ENCODE measurements at regions not wholly inside any gene's neighbourhood (a gene's known extent, or its start where the extent isn't known, plus 50 kb on each side); places are given as distances from the start of the nearest gene placed in this dataset.
"Not testable (repeated sequence)": the region's sequence is repeated elsewhere in the genome, so short reads cannot be mapped to it uniquely, and the experiment has no call there.

- no peak for DNase-seq
Measured at GRCh38 chr5:117587111-117587510, 1012.5 kb upstream of the SEMA6A start.

DNA sequence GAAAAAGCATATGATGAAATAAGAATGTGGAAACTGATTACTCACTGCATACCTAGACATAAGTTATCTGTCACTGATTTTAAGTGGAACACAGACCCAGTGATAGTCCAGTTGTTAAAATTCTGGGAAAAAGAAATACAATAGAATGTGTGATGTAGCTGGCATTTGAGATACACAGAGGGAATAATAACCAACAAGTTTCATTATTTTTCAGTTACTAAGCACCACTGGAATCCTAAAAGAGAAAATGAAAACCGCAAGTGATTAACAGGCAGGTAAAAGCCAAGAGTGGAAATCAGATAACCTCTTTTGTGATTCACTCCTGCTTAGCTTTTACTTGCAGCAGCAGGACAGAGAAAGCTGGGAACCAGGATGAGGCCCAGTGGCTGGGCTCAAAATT lies 994.0 kb upstream of the SEMA6A start:
- DNase-seq, result no peak

GRCh38 chr5:117568126-117568525 lies 993.5 kb upstream of the SEMA6A start:
- DNase-seq, result no peak

GRCh38 chr5:117562647-117563046 lies 988.0 kb upstream of the SEMA6A start:
- no peak for DNase-seq

GRCh38 chr5:117561531-117561930 lies 986.9 kb upstream of the SEMA6A start:
- DNase-seq, result no peak

- DNase-seq, result no peak
Measured at GRCh38 chr5:117559005-117559844, 984.6 kb upstream of the SEMA6A start.

- no peak for DNase-seq
Measured at GRCh38 chr5:117551236-117551635, 976.6 kb upstream of the SEMA6A start.

DNA sequence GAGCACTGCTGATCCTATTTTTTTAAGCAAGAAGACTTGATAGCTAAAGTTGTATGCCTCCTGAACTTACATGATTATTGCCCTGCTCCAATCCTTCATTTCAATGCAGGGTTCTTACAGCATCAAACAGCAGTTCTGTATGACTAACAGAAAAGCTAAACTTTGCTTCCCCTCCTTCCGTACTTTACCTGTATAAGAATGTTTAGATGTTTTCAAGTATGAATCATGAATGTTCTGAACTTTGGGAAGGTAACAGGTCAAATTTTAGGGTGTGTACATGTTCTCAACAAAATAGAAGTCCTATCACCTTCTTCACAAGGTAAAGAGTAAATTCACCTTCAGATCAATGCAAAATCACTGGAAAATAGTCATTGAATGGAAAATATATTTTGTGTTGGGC lies 972.6 kb upstream of the SEMA6A start:
- no peak for DNase-seq

GRCh38 chr5:117539692-117540091 lies 965.1 kb upstream of the SEMA6A start:
- DNase-seq, result no peak

DNA sequence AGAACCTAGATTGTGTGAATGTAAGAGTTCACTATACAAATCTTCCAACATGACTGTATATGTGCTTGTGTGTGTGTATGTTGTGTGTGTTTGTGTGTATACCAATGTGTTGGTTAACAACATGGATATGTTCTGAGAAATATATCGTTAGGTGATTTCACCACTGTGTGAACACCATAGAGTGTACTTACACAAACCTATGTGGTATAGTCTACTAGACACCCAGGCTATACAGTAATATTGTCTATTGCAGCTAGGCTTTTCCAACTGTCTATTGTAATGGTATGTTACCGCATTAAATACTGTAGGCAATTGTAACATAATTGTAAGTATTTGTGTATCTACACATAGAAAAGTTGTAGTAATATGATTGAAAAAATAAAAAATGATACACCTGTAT lies 959.2 kb upstream of the SEMA6A start:
- DNase-seq, result no peak

DNA sequence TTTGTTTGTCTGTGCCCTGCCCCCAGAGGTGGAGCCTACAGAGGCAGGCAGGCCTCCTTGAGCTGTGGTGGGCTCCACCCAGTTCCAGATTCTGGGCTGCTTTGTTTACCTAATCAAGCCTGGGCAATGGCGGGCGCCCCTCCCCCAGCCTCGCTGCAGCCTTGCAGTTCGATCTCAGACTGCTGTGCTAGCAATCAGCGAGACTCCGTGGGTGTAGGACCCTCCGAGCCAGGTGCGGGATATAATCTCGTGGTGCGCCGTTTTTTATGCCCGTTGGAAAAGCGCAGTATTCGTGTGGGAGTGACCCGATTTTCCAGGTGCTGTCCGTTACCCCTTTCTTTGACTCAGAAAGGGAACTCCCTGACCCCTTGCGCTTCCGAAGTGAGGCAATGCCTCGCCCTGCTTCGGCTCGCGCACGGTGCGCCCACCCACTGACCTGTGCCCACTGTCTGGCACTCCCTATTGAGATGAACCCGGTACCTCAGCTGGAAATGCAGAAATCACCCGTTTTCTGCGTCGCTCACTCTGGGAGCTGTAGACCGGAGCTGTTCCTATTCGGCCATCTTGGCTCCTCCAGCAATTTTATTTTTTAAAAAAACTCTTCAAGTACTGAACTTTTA lies 958.5 kb upstream of the SEMA6A start:
- not testable (repeated sequence) for DNase-seq

DNA sequence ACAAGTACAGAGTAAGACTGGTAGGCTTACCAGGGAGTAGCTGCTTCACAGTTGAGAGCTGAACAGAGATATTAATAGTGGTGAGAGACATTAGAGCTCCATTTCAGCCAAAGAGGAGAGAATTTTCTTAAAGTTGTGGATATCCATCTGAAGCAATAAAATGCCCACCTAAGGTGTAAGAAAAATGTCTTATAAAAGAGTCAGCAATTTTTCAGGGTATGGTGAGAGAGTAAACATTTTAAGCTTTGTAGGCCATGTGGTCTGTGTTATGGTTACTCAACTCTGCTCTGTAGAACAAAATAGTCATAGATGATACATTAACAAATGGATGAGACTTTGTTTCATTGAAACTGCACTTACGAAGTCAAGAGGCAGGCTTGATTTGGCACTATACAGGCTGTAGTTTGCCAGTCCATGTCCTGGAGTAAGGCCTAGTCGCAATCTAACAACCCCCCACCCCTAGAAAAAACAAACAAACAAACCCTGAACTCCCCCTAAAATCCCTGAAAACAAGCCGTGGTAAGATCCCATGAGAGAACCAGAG lies 945.4 kb upstream of the SEMA6A start:
- no peak for DNase-seq

GRCh38 chr5:117504305-117504704 lies 929.7 kb upstream of the SEMA6A start:
- no peak for DNase-seq

DNA sequence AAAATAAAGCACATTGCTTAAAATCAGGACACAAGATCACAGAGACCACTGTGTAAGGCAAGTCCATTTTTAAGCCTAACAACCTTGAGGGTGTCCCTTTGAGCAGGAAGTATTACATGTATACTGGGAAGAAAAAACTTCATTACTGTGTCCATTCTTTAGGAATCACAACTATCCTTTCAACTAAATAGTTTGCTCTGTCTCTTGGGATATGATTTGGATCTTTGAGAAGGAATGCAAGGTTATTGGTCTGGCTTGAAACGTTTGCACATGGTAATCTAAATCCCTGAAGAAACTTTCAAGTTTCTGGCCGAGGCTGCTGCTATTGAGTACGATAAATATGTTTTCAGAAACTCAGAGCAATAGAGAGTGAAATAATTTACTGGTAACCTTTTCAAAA lies 923.0 kb upstream of the SEMA6A start:
- DNase-seq, result no peak

DNA sequence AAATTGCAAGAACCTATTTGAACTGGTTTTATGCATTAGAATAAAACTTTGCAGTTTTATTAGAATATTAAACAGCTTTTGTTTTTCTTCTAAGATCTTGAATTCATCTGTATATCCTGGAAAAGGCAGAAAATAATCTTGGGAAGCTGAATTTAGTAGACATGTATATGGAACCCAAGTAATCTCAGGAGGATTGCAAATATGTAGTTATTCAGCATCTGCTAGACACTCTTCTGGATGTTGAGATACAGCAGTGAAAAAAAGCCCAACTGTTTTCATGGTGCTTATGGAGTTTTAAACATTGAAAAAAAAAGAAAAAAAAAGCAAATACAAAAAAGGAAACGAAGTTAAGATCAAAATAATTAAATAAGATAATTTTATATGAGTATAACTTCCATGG lies 922.2 kb upstream of the SEMA6A start:
- no peak for DNase-seq

- no peak for DNase-seq
Measured at GRCh38 chr5:117494188-117494587, 919.6 kb upstream of the SEMA6A start.

DNA sequence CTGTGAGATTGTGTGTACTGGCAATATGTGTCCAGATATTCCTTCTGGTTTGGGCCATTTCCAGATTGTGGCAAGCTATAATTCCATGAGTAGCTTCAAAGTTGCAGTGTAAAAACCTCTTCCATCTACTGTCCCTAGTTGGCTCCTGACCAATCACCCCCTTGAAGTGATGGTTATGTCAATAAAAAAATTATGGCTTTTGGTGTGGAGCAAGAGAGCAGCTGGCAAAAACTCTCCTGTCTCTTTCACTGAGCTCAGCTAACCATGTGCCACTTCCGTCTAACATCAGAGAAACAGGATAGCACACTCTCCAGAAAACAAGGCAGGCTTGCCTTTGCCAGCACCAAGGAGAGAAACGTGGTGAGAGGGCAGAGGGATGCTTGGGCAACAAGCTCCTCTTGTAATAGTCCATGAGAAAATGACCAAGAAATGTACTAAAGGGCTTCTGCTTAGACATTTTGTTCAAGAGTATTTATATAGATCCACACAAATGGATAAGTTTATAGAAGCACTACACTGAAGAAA lies 914.4 kb upstream of the SEMA6A start:
- no peak for DNase-seq

DNA sequence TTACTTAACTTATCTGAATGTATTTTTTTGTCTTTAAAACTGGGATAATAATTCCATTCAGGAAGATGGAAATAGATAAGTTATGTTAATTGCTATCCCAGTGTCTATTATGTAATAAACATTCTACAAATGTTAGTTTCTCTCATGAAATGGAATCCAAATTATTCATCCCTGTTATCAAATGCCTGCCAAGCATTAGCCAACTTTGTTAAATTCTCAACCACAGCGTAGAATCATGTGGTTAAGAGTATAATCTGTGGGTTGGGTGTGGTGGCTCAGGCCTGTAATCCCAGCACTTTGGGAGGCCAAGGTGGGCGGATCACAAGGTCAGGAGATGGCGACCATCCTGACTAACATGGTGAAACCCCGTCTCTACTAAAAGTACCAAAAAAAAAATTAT lies 912.9 kb upstream of the SEMA6A start:
- no peak for DNase-seq

DNA sequence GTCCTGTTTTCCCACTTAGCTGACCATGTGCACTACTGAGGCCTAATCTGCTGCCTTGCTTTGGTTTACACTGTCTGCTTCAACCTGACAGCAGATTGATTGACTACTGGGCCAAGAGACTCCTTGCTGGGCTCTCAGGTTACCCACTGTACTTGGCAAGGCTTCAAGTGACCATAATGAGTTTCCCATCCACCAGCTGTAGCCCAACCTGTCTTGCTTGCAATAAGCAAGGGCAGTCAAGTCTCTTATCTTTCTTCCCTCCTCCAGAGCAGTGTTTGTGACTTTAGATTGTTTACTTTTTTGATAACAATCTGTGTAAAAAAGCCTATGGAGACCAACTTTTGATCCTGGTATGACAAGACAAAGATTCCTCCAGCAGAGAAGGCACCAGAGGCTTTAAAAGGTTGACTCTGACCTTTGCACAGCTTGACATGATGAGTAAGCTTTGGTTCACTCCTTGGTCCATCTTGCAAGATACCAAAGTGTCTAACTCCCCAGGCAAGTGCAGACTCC lies 912.3 kb upstream of the SEMA6A start:
- DNase-seq, result no peak

- no peak for DNase-seq
Measured at GRCh38 chr5:117486261-117486660, 911.6 kb upstream of the SEMA6A start.

GRCh38 chr5:117475919-117476318 lies 901.3 kb upstream of the SEMA6A start:
- DNase-seq, result no peak

DNA sequence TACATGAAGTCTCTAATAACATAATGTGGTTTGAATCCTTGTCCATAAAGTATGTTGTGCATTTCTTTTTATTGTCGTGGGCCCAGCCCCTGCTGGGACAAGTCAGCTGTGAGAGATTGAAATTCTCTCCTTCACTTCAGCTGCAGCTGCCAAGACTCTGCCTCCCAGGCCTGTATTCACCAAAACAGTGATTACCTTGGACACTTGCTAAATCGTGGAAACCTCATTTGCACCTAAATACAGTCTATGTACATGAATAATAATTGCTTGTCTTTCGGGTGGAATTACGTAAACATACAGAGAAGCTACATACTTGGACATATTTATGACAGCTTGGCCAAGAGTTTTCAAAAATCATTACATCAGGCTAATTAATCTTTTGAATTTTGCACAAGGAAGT lies 898.5 kb upstream of the SEMA6A start:
- DNase-seq, result no peak

GRCh38 chr5:117463881-117464570 lies 889.4 kb upstream of the SEMA6A start:
- no peak for DNase-seq
